GM12892 (cell line): ENCODE measurements at regions not wholly inside any gene's neighbourhood (a gene's known extent, or its start where the extent isn't known, plus 50 kb on each side); places are given as distances from the start of the nearest gene placed in this dataset.

Source experiments
- DNase-seq: peaks from one replicate; pipeline ENCODE4 v3.0.0; 2011; ENCODE audit not compliant: insufficient read length
- FAIRE-seq: peaks from 2 replicates; lab custom pipeline; 2011; peaks lifted over from hg19 to GRCh38; lab: Jason Lieb, UNC
- POLR2A ChIP-seq: IDR thresholded peaks from 2 replicates; pipeline ENCODE4 v1.6.1; 2011; ENCODE audit warnings: low read depth, low read length, control low read depth
- POLR2AphosphoS5 ChIP-seq: IDR thresholded peaks from 2 replicates; pipeline ENCODE4 v1.6.1; 2011; ENCODE audit warnings: low read depth, low read length, control low read depth
- TAF1 ChIP-seq: IDR thresholded peaks from 2 replicates; pipeline ENCODE4 v1.6.1; 2011; ENCODE audit warnings: low read depth, mild to moderate bottlenecking, control low read depth, low read length, borderline replicate concordance

GRCh38 chr9:29796291-29796952, 2223.1 kb upstream of the C9orf72 start:
- no peak for DNase-seq
- FAIRE-seq: no peak

GRCh38 chr9:29798599-29798998, 2225.3 kb upstream of the C9orf72 start:
- FAIRE-seq (no peak), DNase-seq (no peak)
- TF ChIP-seq POLR2AphosphoS5: no peak
- no peak for TF ChIP-seq TAF1

More at GRCh38 chr9:29796291-29796952, 2223.1 kb upstream of the C9orf72 start:
- no peak for TF ChIP-seq TAF1
- no peak for TF ChIP-seq POLR2AphosphoS5
- no peak for TF ChIP-seq POLR2A

- FAIRE-seq: no peak
- TF ChIP-seq TAF1 (no peak), POLR2A (no peak)
- DNase-seq: no peak
Observed at GRCh38 chr9:29799227-29799626, 2225.9 kb upstream of the C9orf72 start.

- DNase-seq (no peak), FAIRE-seq (no peak)
- no peak for TF ChIP-seq POLR2AphosphoS5
- TF ChIP-seq TAF1: no peak
- TF ChIP-seq POLR2A: no peak
Observed at GRCh38 chr9:29800821-29801220, 2227.5 kb upstream of the C9orf72 start.

GRCh38 chr9:29802454-29802853, 2229.2 kb upstream of the C9orf72 start:
- no peak for FAIRE-seq
- no peak for DNase-seq
- TF ChIP-seq TAF1: no peak
- TF ChIP-seq POLR2AphosphoS5: no peak
- TF ChIP-seq POLR2A: no peak

- no peak for TF ChIP-seq POLR2AphosphoS5
Observed at GRCh38 chr9:29806937-29807618, 2233.8 kb upstream of the C9orf72 start.

GRCh38 chr9:29816954-29817703, 2243.8 kb upstream of the C9orf72 start:
- TF ChIP-seq POLR2A: no peak
- TF ChIP-seq TAF1: no peak
- TF ChIP-seq POLR2AphosphoS5: no peak
- DNase-seq: no peak
- no peak for FAIRE-seq

More at GRCh38 chr9:29806937-29807618, 2233.8 kb upstream of the C9orf72 start:
- DNase-seq (no peak), FAIRE-seq (no peak)

- no peak for FAIRE-seq
- TF ChIP-seq POLR2AphosphoS5 (no peak), POLR2A (no peak), TAF1 (no peak)
Observed at GRCh38 chr9:29822458-29822857, 2249.2 kb upstream of the C9orf72 start.

GRCh38 chr9:29826421-29826820, 2253.1 kb upstream of the C9orf72 start:
- TF ChIP-seq POLR2AphosphoS5 (no peak), TAF1 (no peak), POLR2A (no peak)
- no peak for FAIRE-seq
- no peak for DNase-seq

More at GRCh38 chr9:29822458-29822857, 2249.2 kb upstream of the C9orf72 start:
- DNase-seq: no peak

GRCh38 chr9:29830821-29831220, 2257.5 kb upstream of the C9orf72 start:
- no peak for FAIRE-seq

GRCh38 chr9:29838491-29839020, 2265.3 kb upstream of the C9orf72 start:
- FAIRE-seq (no peak), DNase-seq (no peak)
- TF ChIP-seq TAF1 (no peak), POLR2A (no peak), POLR2AphosphoS5 (no peak)

More at GRCh38 chr9:29830821-29831220, 2257.5 kb upstream of the C9orf72 start:
- no peak for TF ChIP-seq POLR2A
- no peak for TF ChIP-seq POLR2AphosphoS5
- no peak for TF ChIP-seq TAF1
- no peak for DNase-seq

GRCh38 chr9:29844251-29844650, 2271.0 kb upstream of the C9orf72 start:
- DNase-seq (no peak), FAIRE-seq (no peak)
- TF ChIP-seq POLR2A: no peak
